NCI-H526 treated with DMSO at 0.1 percent for 48 hours (cell line): ENCODE measurements at regions not wholly inside any gene's neighbourhood (a gene's known extent, or its start where the extent isn't known, plus 50 kb on each side); places are given as distances from the start of the nearest gene placed in this dataset.
A peak's percentile ranks its signal among the peaks of the same experiment; 100 is the strongest.
"Not testable (repeated sequence)": the region's sequence is repeated elsewhere in the genome, so short reads cannot be mapped to it uniquely, and the experiment has no call there.

ENCODE experiments used
- DNase-seq: peaks from one replicate; lab custom pipeline; 2025; lab: John Stamatoyannopoulos, UW

DNA sequence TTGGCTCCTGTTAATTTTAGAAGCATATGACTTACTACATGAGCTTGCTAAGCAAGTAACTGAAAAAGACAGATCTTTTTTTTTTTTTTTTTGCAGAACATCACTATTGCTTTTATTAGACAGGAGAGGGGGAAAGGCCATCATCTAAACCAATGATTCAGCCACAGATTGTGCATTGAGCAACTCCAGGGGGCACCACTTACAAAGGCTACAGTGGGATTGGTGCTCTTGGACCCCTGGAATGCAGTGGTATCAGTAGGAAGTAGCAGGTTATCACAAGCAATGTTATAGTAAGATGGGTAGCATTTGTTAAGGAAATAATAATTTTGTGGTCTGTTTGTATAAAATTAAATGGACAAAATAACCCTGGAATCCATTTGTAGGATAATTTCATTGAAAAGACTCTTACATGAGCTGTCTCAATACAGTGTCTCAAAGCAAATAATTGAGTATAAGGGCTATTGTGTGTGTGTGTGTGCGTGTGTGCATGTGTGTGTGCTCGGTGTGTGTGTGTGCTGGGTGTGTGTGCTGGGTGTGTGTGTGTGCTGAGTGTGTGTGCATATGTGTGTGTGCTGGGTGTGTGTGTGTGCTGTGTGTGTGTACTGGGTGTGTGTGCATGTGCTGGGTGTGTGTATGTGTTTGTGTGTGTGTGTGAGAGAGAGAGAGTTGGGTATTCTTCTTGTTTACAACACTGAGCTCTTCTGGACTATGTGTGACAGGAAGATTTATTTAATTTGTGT lies 296.3 kb downstream of the PCDH7 start:
- no peak for DNase-seq

DNA sequence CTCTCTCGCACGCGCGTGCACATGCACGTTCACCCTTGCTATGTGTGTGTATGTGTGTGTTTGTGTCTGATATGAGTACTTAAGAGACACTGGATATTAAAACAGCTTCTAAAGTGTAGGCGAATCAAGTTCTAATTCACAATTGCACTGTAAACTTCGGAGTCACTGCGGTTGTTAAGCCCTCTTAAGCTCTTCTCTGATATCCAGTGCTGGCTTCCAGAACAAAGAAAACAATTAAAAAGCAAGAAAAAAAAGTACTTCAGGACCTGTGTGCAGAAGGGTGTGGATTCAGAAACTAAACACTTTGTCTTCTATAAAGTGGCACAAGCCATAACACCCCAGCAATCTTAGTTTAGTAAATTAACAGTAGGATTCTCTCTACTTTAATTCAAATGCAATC lies 300.2 kb downstream of the PCDH7 start:
- no peak for DNase-seq

DNA sequence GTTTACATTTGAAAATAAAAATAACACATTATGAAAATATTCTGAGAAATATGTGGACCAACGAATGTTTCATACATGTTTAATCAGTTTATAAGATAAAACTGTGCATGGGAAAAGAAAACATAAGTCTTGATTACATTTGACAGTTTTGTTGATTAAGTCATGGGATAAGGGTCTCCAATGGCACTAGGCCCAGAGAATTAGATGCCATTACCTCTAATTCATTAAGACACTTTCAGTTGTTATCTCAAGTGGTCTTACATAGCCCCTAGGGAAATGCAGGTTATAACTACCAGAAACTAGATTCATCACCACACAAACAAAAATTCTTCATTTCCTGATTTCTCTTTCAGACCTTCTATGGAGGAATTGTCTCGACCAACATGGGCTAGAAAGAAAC lies 300.8 kb downstream of the PCDH7 start:
- no peak for DNase-seq

DNA sequence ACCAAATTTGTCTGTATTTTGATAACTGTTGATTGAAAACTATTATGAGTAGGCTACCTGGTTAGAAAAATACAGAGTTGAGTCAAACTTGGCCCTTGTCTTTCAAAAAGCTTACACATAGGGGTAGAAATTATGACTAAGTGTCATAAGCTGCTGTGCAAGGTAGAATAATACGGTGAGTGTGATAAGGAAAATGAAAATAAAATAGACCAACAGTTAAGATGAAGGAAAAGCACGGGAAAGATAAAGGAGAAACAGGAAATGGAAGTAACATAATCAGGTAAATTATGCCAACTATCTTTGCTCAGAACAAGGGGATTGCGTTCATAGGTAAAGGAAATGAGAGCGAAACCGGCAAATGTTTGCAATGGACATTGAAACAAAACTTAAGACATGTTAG lies 302.5 kb downstream of the PCDH7 start:
- DNase-seq: no peak

DNA sequence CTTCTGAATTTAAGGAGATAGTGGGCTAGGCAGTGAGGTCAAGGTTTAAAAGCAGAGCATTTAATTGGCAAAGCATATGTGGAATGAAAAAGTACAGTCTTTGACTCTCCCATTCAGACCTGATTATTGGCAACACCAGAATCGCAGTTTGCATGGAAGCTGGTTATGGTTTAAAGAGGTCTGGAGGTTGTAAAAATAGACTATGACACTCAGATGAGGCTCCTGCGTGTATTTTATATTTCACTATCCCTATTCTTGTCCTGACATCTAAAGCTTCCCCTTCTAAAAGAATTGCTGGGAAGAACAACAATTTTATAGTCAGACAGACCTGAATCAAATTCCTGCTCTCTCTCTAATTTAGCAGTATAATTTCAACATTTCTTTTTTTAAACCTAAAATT lies 302.9 kb downstream of the PCDH7 start:
- DNase-seq: no peak

DNA sequence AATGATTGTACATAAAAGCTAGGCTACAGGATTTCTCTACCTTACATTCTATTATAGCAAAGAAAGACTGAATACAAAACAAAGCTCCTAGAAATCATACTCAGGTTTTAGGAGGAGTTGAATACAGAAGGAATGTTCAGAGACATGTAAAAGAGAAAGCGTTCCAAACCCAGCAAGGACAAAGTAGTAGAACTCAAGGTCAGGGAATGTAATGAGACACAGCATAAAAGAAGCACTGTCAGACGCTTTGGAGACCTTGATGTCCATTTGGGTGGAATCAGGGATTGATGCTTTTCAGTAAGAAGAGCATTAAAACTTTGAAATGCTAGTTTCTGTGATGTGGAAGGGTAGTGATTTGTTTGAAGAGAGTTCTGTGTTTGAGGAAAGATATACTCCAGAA lies 303.6 kb downstream of the PCDH7 start:
- no peak for DNase-seq

DNA sequence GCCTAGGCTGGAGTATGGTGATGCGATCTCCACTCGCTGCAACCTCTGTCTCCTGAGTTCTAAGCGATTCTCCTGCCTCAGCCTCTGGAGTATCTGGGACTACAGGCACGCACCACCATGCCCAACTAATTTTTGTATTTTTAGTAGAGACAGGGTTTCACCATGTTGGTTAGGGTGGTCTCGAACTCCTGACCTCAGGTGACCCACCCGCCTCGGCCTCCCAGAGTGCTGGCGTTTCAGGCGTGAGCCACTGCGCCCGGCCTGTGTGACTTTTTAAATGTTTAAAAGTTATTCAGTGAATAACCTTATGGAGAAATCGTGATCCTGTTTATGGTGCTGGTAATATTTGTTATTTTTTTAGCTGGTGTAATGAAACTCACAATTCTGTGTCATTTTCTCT lies 304.6 kb downstream of the PCDH7 start:
- not testable (repeated sequence) for DNase-seq

DNA sequence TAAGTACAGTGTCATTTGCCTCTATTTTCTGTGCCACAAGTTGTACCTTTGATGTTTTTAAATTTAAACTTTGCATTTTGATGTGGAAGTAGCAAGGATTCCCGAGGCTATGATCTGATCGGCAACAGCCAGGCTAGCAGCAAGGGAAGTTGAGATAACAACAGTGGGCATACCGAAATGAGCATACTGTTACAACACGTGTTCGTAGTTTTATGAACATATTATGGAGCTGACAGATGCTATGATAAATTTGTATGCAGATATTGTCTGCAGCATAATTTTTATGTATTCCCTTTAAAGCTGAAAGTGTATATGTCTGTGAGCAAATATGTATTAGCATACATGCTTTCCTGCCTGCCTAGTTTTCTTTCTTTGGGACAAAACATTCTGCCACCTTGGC lies 306.1 kb downstream of the PCDH7 start:
- DNase-seq: no peak

DNA sequence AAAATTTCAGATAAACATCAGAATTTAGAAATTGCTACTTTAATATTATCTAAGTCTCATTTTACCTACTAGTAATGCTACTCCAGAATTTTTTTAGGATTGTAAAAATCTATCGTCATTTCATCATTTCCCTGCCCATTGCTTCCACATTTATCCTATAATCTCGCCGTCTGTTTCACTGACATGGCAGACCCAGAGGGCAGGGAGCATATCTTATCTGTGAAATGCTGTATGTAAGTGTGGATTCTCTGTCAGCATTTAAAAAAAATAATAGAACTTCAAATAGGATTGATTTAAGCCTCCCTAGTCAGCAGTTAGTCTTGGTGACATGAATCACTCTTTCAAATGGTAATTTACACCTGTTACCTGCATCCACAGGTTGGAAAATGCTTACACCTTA lies 314.4 kb downstream of the PCDH7 start:
- DNase-seq: no peak

DNA sequence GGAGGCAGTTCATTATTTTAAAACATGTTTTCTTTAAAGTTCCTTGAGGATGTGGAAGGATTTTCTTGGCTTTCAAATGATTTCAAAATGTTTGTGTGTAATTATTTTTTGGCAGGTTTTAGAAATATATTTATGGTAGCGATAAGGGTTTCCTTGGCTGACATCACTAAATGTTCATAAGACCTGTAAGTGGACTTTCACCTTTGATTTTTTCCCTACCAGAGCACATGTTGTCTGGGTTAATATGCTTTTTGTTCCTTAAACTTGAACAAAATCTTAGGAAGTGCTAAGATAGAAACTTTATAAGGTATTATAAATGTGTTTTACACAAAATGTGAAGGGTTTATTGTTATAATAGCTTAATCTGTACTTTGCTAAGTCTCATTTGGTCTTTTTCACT lies 315.6 kb downstream of the PCDH7 start:
- no peak for DNase-seq

DNA sequence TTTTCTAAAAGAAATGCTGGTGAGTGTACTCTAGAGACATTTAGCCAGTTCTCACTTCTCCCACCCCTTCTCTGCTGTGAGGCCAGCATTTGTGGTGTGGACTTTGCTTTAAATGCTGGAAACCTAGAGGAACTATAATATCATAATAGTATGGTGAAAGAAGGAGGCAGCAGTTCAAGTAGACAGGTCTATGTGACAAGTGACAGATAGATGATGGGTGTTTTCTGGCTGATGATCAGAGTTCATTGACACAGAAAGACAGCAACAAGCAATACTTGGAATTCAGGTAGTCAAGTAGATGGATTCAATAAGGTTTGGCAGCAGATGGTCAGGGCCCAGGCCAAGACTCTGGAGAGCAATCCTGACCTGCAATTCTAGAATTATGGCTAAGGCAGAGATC lies 317.5 kb downstream of the PCDH7 start:
- DNase-seq: no peak

DNA sequence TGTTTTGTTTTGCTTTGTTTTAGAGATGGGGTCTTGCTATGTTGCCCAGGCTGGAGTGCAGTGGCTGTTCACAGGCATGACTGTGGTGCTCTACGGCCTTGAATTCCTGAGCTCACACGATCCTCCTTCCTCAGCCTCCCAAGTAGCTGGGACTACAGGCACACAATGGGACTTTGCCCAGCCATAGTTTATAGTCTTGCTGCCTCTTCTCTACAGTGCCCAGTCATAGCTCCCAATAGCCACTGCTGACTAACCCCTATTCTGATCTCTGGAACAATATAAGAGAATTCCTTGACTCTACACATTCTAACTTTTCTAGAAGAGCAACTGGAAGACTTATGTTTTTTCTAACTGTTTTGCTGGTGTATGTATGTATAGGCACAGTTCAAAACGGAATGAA lies 319.2 kb downstream of the PCDH7 start:
- no peak for DNase-seq

DNA sequence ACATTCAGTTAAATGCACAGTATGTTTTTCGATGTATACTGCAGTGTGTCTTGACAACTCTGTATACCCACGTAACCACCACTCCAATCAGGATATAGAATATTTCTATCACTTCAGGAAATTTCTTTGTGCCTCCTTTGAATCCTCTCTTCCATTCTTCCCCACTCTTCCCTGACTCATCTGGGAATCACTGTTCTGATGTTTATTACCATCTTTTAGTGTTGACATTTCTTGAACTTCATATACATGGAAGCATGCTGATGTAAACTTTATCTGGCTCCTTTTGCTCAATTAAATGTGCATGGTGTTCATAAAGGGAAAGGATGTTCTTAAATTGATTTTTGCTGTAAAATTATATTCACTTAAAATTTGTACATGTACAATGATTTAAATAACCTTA lies 319.9 kb downstream of the PCDH7 start:
- DNase-seq: no peak

DNA sequence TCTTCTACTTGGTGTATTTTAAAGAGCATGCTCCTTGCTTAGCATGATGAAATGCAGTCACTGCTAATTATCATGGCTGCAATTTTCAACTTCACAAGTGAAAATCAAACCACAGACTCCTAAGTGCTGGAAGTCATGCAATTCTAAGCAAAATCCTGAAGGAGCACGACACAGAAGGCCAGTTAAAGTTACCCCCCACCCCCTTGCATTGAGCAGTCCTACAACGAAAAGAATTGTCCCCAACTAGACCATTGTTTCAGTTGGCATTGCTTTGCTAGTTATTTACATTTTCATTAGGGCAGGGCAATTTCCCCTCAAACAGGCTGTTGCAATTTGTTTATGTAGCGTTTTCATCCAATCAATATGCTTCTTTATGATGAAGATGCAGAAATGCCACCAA lies 321.2 kb downstream of the PCDH7 start:
- DNase-seq: no peak

DNA sequence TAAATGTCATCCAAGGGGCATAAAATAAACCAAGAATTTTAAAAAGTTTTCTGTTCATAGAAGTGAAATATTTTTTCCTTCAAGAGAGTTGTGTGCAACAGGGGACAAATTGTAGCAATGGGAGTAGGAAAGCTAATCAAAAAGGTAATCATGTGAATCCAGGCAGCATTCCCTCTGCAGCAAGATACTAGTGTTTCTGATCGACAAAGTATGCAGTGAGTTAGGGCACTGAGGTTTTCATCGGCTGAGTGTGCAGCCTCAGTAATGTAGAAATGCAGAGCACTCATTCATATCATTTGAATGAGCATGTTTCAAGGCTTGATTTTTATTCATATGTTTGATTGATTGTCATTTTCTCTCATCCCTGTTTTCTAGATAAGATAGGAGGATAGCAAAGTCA lies 321.7 kb downstream of the PCDH7 start:
- no peak for DNase-seq

DNA sequence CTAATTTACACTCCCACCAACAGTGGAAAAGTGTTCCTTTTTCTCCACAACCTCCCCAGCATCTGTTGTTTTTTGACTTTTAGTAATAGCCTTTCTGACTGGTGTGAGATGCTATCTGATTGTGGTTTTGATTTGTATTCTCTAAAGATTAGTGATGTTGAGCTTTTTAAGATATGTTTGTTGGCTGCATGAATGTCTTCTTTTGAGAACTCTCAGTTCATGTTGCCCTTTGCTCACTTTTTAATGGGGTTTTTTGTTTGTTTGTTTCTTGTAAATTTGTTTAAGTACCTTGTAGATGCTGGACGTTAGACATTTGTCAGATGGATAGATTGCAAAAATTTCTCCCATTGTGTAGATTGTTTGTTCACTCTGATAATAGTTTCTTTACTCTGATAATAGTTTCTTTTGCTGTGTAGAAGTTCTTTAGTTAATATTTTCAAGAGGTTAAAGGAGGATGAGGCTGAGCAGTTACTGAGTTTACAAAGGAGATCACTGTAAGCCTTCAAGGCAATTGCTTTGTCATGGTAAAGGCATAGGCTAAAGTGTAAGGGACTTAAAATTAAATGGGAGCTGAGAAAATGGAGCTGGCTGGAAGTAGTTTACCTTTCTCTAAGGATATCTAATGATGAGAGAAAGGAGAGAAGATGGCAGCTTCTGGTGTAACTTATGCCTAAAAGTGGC lies 323.4 kb downstream of the PCDH7 start:
- no peak for DNase-seq

DNA sequence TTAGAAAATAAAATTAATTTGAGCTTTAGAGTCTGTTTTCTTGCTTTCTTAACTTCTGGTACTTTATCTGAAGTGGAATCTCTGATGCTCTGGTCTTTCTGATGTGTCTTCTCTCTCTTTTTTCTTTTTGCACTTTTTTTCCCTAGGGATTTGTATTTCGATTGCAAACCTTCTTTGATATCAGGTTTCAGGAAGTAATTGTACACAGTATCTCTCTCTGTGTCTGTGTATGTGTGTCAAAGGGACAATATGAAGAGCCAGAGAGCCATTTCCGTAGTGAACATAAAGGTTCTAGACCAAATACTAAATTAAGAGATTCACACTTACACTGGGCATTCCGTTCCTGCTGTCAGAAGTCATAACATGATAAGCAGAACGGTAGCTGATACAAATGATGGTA lies 325.0 kb downstream of the PCDH7 start:
- DNase-seq: peak; percentile 31

DNA sequence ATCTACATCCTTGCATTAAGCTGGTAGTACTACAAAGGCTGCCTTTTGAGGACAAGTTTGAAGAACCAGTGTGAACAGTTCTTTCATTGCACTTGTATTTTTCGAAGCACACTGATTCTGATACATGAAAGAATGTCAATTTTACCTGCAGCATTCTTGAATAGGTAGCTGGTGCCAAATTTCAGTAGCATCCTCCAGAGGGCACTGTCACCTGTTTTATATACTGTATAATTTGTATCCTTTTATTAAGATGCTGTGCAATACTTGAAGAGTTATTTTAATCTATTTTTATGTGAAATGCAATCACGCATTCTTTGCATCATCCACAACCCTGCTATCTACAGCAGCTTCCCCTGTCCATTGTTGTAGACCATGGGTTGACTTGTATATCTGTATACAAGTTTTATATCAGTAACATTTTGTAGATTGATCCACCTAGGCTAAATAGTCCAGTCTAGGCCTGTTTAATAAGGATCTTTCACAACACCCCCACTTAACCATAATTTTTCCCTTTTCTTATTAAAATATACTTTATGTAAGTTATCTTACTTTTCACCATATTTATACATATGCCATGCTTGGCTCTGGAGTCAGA lies 325.7 kb downstream of the PCDH7 start:
- DNase-seq: peak; percentile 21

DNA sequence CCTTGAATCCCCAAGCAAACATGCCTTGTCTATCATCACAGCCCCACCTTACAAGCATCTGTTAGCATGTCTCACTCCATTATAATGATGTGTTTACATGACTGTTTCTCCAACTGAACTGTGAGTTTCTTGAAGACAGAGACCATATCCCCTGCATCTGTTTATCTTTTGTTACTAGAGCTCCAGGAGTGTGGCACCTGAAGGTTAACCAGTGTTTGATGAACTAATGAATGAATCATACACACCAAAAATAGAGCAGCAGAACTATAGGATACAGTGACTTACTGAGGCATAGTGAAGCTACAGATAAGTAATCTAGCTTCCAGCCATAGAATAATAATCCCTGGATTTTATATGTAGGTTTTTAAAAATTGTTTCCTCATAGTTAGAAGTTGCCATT lies 331.0 kb downstream of the PCDH7 start:
- no peak for DNase-seq

DNA sequence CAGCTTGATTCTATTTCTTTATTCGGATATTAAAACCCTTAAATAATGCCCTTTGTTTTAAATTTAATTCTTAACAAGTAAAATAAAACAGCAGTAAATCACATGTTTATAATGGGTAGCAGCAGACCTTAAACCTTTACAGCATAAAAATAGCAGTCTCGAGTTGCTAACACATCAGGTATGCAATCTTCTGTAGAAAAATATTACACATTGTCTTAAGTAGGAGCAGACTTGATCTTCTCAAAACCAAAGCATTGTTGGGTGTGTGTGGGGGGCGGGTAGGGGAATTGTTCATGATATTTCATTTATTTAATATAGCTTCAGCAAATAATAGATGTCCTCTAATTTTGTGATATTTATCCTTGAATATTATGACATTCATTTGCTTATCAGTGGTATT lies 331.4 kb downstream of the PCDH7 start:
- DNase-seq: no peak

DNA sequence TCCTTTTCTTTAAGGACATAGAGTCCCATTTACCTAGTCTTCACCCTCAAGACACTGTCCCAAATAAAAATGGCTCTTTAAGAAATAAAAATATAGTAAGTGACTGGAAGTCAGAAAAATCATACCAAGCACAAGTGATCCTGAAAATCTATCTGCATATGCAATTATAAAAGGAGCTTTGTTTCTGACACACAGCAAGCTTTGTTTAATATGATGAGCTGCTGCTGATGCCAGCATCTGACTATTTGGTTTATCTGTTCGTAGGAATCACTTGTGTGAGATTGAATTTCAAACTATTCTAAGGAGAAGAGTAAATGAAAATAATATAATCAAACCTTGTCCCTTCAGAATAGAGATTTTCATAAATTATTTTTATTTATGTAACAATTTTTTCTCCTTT lies 332.4 kb downstream of the PCDH7 start:
- no peak for DNase-seq

DNA sequence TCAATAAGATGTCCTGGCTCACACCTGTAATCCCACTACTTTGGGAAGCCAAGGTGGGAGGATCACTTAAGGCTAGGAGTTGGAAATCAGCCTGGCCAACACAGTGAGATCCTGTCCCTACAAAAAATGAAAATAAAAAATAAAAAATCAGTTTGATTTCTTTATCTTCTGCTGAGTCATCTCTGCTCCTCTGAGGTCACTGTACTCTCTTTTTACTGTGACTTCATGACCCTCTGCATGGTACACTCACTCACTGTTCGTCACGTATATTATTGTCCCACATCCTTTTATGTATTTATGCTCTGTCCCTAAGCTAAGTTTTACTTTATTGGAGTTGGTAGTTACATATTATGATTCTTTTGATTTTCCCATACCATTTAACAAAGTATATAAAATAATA lies 333.3 kb downstream of the PCDH7 start:
- DNase-seq: no peak

DNA sequence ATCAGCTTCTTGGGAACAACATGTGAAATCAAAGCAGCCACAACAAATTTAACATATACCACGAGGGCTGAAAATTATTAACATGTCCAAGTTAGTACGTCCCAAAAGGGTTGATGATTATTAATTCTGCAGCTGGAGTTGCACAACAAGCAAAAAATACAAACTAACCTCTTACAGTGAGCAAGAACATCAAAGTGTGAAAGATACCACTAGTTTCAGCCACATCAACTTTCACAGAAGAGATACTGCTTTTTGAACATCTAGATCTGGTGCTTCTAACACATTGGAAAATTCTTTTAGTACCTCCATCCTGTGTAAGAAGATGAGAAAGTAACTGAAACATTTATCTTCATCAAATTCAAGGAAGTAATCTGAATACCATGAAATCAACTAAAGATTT lies 334.1 kb downstream of the PCDH7 start:
- no peak for DNase-seq

DNA sequence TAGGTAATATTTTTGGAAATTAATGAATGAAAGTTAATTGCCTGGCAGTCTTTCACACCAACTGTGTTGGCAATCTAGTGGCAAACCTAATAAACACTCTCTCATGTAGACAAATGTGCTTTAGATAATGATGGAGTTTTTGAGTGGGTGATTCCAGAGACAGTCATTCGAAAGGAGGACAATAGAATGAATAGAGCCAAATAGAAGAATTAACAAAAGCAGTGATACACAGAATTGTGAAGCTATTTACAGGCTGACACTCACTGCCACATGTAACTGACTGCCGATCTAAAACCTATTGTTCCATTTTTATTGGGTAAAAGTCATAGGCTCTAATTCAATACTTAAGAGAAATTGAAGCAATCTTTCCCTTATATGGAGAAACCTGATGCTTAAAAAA lies 338.5 kb downstream of the PCDH7 start:
- no peak for DNase-seq
